Common myeloid progenitor, CD34-positive (primary cell): ENCODE measurements at regions not wholly inside any gene's neighbourhood (a gene's known extent, or its start where the extent isn't known, plus 50 kb on each side); places are given as distances from the start of the nearest gene placed in this dataset.

Experiments
- CTCF ChIA-PET: fragments of 350-600 bp; sonication (Branson Sonifier 250); formaldehyde crosslinking; loops from one replicate; lab custom pipeline; 2021; ENCODE audit warnings: antibody characterized with exemption; lab: Charles Lee
- POLR2A ChIA-PET: fragments of 350-600 bp; sonication (Branson Sonifier 250); formaldehyde crosslinking; loops from one replicate; lab custom pipeline; 2021; ENCODE audit warnings: antibody characterized with exemption; lab: Charles Lee
- DNase-seq, 3 donors: peaks; one replicate each; pipeline versions ENCODE4 v3.0.0 to v3.0.0-alpha.2; 2013
- H3K27ac ChIP-seq, 2 experiments: 1 replicate in 1 of 2; 2 replicates in 1 of 2; pipeline ENCODE4 v1.7.0; 2013; ENCODE audit warnings: inconsistent platforms in 2 of 2, low read length in 2 of 2, mild to moderate bottlenecking in 2 of 2, low read depth in 1 of 2, moderate library complexity in 1 of 2; ENCODE audit not compliant: severe bottlenecking in 2 of 2, insufficient read depth in 1 of 2, poor library complexity in 1 of 2
- H3K27me3 ChIP-seq, 5 experiments: replicated peaks in 2 of 5; 1 replicate in 3 of 5; 2 replicates in 2 of 5; pipeline versions ENCODE4 v1.6.1 to v1.7.0; 2013; ENCODE audit warnings: low read length in 4 of 5, mild to moderate bottlenecking in 2 of 5, moderate library complexity in 2 of 5, inconsistent platforms in 1 of 5; ENCODE audit not compliant: insufficient read depth in 5 of 5, control insufficient read depth in 4 of 5
- H3K36me3 ChIP-seq, 4 experiments: 1 replicate in 2 of 4; 2 replicates in 2 of 4; pipeline versions ENCODE4 v1.6.1 to v1.7.0; 2013; ENCODE audit warnings: low read length in 3 of 4, control low read depth in 1 of 4, mild to moderate bottlenecking in 1 of 4; ENCODE audit not compliant: control insufficient read depth in 4 of 4, insufficient read depth in 4 of 4
- H3K4me1 ChIP-seq, 4 experiments: 1 replicate in 3 of 4; 2 replicates in 1 of 4; pipeline versions ENCODE4 v1.6.1 to v1.7.1; 2013; ENCODE audit warnings: low read length in 3 of 4, mild to moderate bottlenecking in 3 of 4, control low read depth in 1 of 4, inconsistent platforms in 1 of 4, moderate library complexity in 1 of 4; ENCODE audit not compliant: control insufficient read depth in 4 of 4, insufficient read depth in 4 of 4; ENCODE audit errors: control extremely low read depth in 1 of 4
- H3K4me3 ChIP-seq, 7 experiments: 1 replicate in 4 of 7; 2 replicates in 3 of 7; pipeline versions ENCODE4 v1.5.1 to v1.7.0; 2013; ENCODE audit warnings: mild to moderate bottlenecking in 7 of 7, low read length in 6 of 7, moderate library complexity in 6 of 7, inconsistent platforms in 2 of 7, low read depth in 2 of 7, control low read depth in 1 of 7; ENCODE audit not compliant: insufficient read depth in 4 of 7, control insufficient read depth in 1 of 7; ENCODE audit errors: extremely low read depth in 1 of 7
- H3K9me3 ChIP-seq, 5 experiments: 1 replicate in 4 of 5; 2 replicates in 1 of 5; pipeline versions ENCODE4 v1.6.1 to v1.7.1; 2013; ENCODE audit warnings: low read length in 4 of 5, mild to moderate bottlenecking in 2 of 5, inconsistent platforms in 1 of 5, low read depth in 1 of 5, moderate library complexity in 1 of 5; ENCODE audit not compliant: control insufficient read depth in 4 of 5, insufficient read depth in 2 of 5; ENCODE audit errors: control extremely low read depth in 1 of 5
- WGBS: methylation state at CpG from one replicate; pipeline ENCODE4 v1.1.5; 2013; ENCODE audit not compliant: insufficient coverage; 5-methylcytosine and 5-hydroxymethylcytosine counted together

DNA sequence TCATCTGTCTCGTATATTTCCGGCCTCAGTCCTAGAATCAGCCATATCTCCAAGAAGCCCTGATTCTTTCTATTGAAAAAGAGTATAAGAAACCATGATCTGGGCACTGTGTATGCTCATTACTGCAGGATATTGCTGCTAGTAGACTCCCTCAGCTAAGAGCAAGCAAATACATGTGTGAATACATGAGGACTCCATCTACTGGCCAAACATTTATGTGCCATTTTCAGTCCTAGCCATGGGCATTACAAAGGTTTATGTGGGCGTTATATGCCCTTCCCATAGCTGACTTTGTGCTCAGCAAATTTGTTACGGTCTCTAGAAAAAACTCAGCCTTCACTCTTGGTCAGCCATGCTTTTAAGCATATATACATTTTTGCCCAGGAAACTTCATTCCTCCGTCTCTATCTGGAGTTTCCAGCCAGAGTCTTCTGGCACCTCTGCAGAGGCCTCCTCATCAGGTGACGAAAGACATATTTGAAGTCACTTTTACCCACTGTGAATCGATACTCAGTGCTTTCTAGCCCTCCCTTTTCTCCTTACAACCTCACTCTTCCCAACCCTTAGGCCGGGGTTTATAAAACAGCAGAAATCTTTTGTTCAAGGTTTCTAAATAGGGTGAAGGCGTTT, 1495.6 kb upstream of the CDH6 start:
- CTCF ChIA-PET = interaction anchor here (1.2 kb wide), 2 partner anchors 9 to 17 kb away, joined by 3 read pairs; no protein-coding TSS in a partner anchor

DNA sequence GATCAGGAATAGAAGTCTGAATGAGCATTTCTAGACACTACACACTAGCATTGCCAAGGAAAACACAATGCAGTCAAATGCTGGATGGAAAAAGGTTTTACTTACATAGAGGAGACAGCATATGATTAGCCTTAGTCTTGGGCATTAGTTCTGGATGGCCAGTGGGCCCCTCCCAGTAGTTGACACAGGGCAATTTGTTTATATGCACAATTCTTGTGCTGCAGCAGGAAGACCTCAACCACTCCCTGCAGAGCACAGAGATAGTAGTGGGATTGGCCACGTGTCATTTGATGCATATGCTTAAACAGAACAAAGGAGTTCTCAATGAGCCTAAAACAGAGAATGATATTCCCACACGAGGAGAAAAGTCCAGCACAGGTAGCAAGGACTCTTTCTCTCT, 1496.2 kb upstream of the CDH6 start:
- H3K27me3 ChIP-seq = no peaks in the 10 kb centered on the region
- H3K36me3 ChIP-seq = no peaks in the 10 kb centered on the region
- POLR2A ChIA-PET = no interaction called here
- no peaks in the 10 kb centered on the region for H3K4me1 ChIP-seq
- no peak overlapping the region for H3K27ac ChIP-seq
- DNase-seq = no peak
- H3K9me3 ChIP-seq = no peaks in the 10 kb centered on the region
- no peak overlapping the region for H3K4me3 ChIP-seq
- 62% methylated on average over 2 of the region's 2 CpGs for WGBS
- CTCF ChIA-PET = interaction anchor here (1.2 kb wide), 1 partner anchor 9 kb away, joined by 3 read pairs; no protein-coding TSS in a partner anchor

More for the DNA sequence above, 1495.6 kb upstream of the CDH6 start:
- H3K27ac ChIP-seq = no peak overlapping the region
- POLR2A ChIA-PET = no interaction called here
- DNase-seq = peak in 2 of 3 donors; percentile 14 to 24
- H3K27me3 ChIP-seq = no peaks in the 10 kb centered on the region
- H3K9me3 ChIP-seq = no peaks in the 10 kb centered on the region
- 94% methylated on average over 6 of the region's 9 CpGs for WGBS
- no peaks in the 10 kb centered on the region for H3K4me1 ChIP-seq
- no peaks in the 10 kb centered on the region for H3K36me3 ChIP-seq
- H3K4me3 ChIP-seq = no peak overlapping the region

- DNase-seq = no peak
- Histone ChIP-seq H3K4me1 (no peaks in the 10 kb centered on the region), H3K36me3 (no peaks in the 10 kb centered on the region), H3K4me3 (no peak overlapping the region), H3K27ac (no peak overlapping the region), H3K9me3 (peaks cover 0 to 10% (median 3%) of the 10 kb centered on the region in 5 experiments), H3K27me3 (no peaks in the 10 kb centered on the region)
- WGBS = no CpG with 5 or more reads among the region's 3 CpGs
- ChIA-PET CTCF (no interaction called here), POLR2A (no interaction called here)
These were observed 1520.8 kb upstream of the CDH6 start for GRCh38 chr5:29672678-29673077.

DNA sequence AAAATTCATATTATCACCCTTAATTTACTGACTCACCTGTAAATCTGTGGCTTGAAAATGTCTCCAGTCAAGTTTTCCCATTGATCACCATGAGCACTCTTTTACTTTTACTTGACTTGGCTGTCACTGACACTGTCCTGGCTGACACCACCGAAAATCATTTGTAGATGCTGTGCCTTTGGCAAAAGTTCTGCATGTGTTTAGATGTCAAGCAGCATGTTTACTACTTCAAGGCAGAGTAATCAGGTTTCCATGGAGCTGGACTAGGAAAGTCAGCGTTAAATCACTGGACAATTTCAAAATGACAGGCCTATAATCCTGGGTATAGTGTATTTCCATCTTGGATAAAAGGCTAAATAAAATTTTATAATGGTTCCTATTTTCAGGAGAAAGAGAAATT, 1530.6 kb upstream of the CDH6 start:
- 90% methylated on average over 2 of the region's 2 CpGs for WGBS
- Histone ChIP-seq H3K27me3 (no peaks in the 10 kb centered on the region), H3K4me3 (no peak overlapping the region), H3K4me1 (no peaks in the 10 kb centered on the region), H3K9me3 (peaks cover 0 to 7% (median 0%) of the 10 kb centered on the region in 5 experiments), H3K36me3 (no peaks in the 10 kb centered on the region), H3K27ac (no peak overlapping the region)
- POLR2A ChIA-PET = no interaction called here
- CTCF ChIA-PET = no interaction called here
- no peak for DNase-seq

GRCh38 chr5:29654954-29655353, 1538.5 kb upstream of the CDH6 start:
- Histone ChIP-seq H3K4me3 (no peak overlapping the region), H3K27me3 (no peaks in the 10 kb centered on the region), H3K9me3 (peaks cover 0 to 3% (median 0%) of the 10 kb centered on the region in 5 experiments), H3K27ac (no peak overlapping the region), H3K36me3 (no peaks in the 10 kb centered on the region), H3K4me1 (no peaks in the 10 kb centered on the region)
- ChIA-PET CTCF (no interaction called here), POLR2A (no interaction called here)
- WGBS = no CpG with 5 or more reads among the region's 1 CpG
- DNase-seq = no peak

GRCh38 chr5:29649321-29649720, 1544.2 kb upstream of the CDH6 start:
- POLR2A ChIA-PET = no interaction called here
- Histone ChIP-seq H3K4me1 (no peaks in the 10 kb centered on the region), H3K4me3 (no peak overlapping the region), H3K36me3 (no peaks in the 10 kb centered on the region), H3K9me3 (peaks cover 0 to 2% (median 0%) of the 10 kb centered on the region in 5 experiments), H3K27me3 (no peaks in the 10 kb centered on the region), H3K27ac (no peak overlapping the region)
- DNase-seq = no peak
- no CpG with 5 or more reads among the region's 2 CpGs for WGBS
- CTCF ChIA-PET = interaction anchor here (1.1 kb wide), 1 partner anchor 25 kb away, joined by 3 read pairs; no protein-coding TSS in a partner anchor

DNA sequence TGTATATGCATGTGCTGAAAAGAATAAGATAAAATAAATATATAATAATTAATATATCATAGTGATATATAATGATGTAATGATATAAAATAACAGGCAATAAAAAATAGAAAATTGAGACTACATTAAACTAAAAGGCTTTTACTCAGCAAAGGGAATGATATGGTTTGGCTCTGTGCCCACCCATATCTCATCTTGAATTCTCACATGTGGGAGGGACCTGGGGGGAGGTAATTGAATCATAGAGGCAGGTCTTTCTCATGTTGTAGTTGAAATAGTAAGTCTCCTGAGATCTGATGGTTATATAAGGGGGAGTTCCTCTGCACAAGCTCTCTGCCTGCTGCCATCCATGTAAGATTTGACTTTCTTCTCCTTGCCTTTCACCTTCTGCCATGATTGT, 1550.9 kb upstream of the CDH6 start:
- Histone ChIP-seq H3K36me3 (no peaks in the 10 kb centered on the region), H3K27ac (no peak overlapping the region), H3K9me3 (no peaks in the 10 kb centered on the region), H3K4me1 (no peaks in the 10 kb centered on the region), H3K27me3 (no peaks in the 10 kb centered on the region), H3K4me3 (no peak overlapping the region)
- ChIA-PET CTCF (no interaction called here), POLR2A (no interaction called here)
- peak in 1 of 3 donors; percentile 0 for DNase-seq
